H1 (cell line): ENCODE measurements at regions not wholly inside any gene's neighbourhood (a gene's known extent, or its start where the extent isn't known, plus 50 kb on each side); places are given as distances from the start of the nearest gene placed in this dataset.

Source experiments
- EZH2 ChIP-seq: fragments of 200-600 bp; sonication (generic); IDR thresholded peaks from 2 replicates; pipeline ENCODE4 v1.7.1; 2012; ENCODE audit warnings: low read depth, mild to moderate bottlenecking, moderate library complexity, low read length, inconsistent platforms; ENCODE audit not compliant: severe bottlenecking
- RBBP5 ChIP-seq: IDR thresholded peaks from 2 replicates; pipeline ENCODE4 v1.7.1; 2012; ENCODE audit warnings: low read depth, mild to moderate bottlenecking, inconsistent platforms, low read length, moderate library complexity, borderline replicate concordance
- RNF2 ChIP-seq: fragments of 200-900, 300-1000 bp; sonication (generic); IDR thresholded peaks from 2 replicates; pipeline ENCODE4 v1.7.1; 2016; ENCODE audit warnings: borderline replicate concordance, low read depth, mild to moderate bottlenecking, antibody characterized with exemption, low read length; ENCODE audit not compliant: poor library complexity, severe bottlenecking; ENCODE audit errors: missing control alignments
- USF2 ChIP-seq: IDR thresholded peaks from 2 replicates; pipeline ENCODE4 v1.6.1; 2011; ENCODE audit warnings: low read length, improper control_type of control experiment

DNA sequence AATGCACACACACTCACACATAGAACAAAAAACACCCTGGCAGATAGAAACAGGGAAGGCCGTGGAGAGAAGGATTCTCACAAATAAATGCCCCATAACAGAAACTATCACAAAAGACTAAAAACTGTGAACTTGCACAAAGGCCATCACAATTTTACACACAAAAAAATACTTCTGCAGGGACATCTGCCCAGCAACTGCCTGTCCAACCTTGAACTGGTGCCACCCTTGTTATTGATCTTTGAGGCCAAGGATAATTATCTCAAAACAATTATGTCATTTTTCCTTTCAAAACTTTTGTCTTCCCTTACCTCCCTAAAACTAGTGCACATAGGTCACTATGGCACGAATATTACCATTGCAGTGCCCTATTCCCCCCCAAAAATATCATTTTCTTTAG, 143.8 kb upstream of the KCTD3 start (continued):
- TF ChIP-seq EZH2 (no peak), RBBP5 (no peak), USF2 (no peak), RNF2 (no peak)
